GM12865 (cell line): ENCODE measurements at regions not wholly inside any gene's neighbourhood (a gene's known extent, or its start where the extent isn't known, plus 50 kb on each side); places are given as distances from the start of the nearest gene placed in this dataset.
A peak's percentile ranks its signal among the peaks of the same experiment; 100 is the strongest.

Experiments
- DNase-seq: peaks from one replicate; pipeline ENCODE4 v3.0.0; 2010; ENCODE audit warnings: low read depth
- H3K4me3 ChIP-seq: 2 replicates; pipeline ENCODE4 v1.5.1; 2011; ENCODE audit warnings: mild to moderate bottlenecking, low read depth, low read length, control low read depth
- CTCF ChIP-seq: IDR thresholded peaks from 2 replicates; pipeline ENCODE4 v1.5.1; 2011; ENCODE audit warnings: low read length, control low read depth, low read depth, inconsistent platforms; ENCODE audit not compliant: insufficient read depth; ENCODE audit errors: missing control alignments

GRCh38 chr13:99034333-99035085 is 56.6 kb upstream of the DOCK9 start:
- TF ChIP-seq CTCF, result no peak
- DNase-seq, result no peak
- no peak overlapping the region for H3K4me3 ChIP-seq

- DNase-seq, result no peak
Observed at GRCh38 chr13:99035715-99036114, 57.9 kb upstream of the DOCK9 start.

GRCh38 chr13:99037756-99038155 is 59.9 kb upstream of the DOCK9 start:
- DNase-seq, result no peak
- H3K4me3 ChIP-seq, result no peak overlapping the region
- TF ChIP-seq CTCF, result no peak

More at GRCh38 chr13:99035715-99036114, 57.9 kb upstream of the DOCK9 start:
- H3K4me3 ChIP-seq, result no peak overlapping the region
- no peak for TF ChIP-seq CTCF

GRCh38 chr13:99039718-99040280 is 61.9 kb upstream of the DOCK9 start:
- no peak for TF ChIP-seq CTCF
- H3K4me3 ChIP-seq, result no peak overlapping the region
- no peak for DNase-seq

- H3K4me3 ChIP-seq, result no peak overlapping the region
- no peak for TF ChIP-seq CTCF
- no peak for DNase-seq
Observed at GRCh38 chr13:99040536-99041131, 62.8 kb upstream of the DOCK9 start.

GRCh38 chr13:99041337-99041736 is 63.5 kb upstream of the DOCK9 start:
- DNase-seq, result no peak
- no peak for TF ChIP-seq CTCF
- no peak overlapping the region for H3K4me3 ChIP-seq

- H3K4me3 ChIP-seq, result no peak overlapping the region
- DNase-seq, result peak; percentile 45
- TF ChIP-seq CTCF, result no peak
Observed at GRCh38 chr13:99041788-99042187, 63.9 kb upstream of the DOCK9 start.
